ENCODE measurements at regions not wholly inside any gene's neighbourhood (a gene's known extent, or its start where the extent isn't known, plus 50 kb on each side); places are given as distances from the start of the nearest gene placed in this dataset.

DNA sequence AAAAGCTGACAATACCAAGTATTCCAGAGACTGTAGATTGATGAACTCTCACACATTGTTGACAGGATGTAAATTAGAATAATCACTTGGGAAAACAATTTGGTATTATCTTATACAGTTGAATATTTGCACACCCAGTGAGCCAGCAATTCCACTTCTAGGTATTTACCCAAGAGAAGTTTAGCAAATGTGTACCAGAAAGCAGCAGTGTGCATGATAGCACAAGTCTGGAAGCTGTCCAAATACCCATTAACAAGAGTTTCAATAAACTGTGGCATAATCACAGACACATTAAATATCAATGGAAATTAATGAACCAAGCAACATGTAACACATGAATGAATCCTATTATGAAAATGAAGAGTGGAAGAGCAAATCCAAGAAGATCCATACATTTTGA, 233.6 kb downstream of the TPBG start:
- Histone ChIP-seq H3K27me3 (ENCODE audit: control insufficient read depth in 5 of 5, insufficient read depth in 4 of 5, low read length in 5 of 5) (no peaks in the 10 kb centered on the region), H3K36me3 (ENCODE audit: control insufficient read depth in 5 of 5, insufficient read depth in 5 of 5, low read length in 5 of 5) (no peaks in the 10 kb centered on the region), H3K9me3 (ENCODE audit: control insufficient read depth in 5 of 5, low read length in 5 of 5) (no peaks in the 10 kb centered on the region), H3K27ac (ENCODE audit: low read depth, low read length) (no peak overlapping the region), H3K9ac (ENCODE audit: low read length in 5 of 5) (no peak overlapping the region), H3K4me1 (ENCODE audit: control insufficient read depth in 5 of 5, insufficient read depth in 5 of 5, low read length in 5 of 5) (no peaks in the 10 kb centered on the region), H3K4me3 (ENCODE audit: low read depth in 1 of 5, low read length in 5 of 5) (no peak overlapping the region)

DNA sequence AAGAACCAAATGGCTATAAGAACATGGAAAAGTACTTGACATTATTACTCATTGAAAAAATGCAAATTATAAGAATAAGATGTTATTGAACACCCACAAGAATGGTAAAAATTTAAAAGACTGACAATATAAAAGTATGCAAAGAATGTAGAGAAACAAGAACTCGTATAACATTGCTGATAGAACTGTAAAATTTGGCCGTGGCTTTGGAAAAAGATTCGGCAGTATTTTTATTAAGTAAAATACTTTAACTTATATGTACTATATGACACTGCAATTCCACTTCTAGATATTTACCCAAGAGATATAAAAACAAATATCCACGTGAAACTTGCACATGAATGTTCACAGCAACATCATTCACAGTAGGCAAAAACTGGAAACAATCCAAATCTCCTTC, 239.2 kb downstream of the TPBG start:
- Histone ChIP-seq H3K27ac (ENCODE audit: low read depth, low read length) (no peak overlapping the region), H3K9ac (ENCODE audit: low read length in 5 of 5) (no peak overlapping the region), H3K4me1 (ENCODE audit: control insufficient read depth in 5 of 5, insufficient read depth in 5 of 5, low read length in 5 of 5) (no peaks in the 10 kb centered on the region), H3K9me3 (ENCODE audit: control insufficient read depth in 5 of 5, low read length in 5 of 5) (no peaks in the 10 kb centered on the region), H3K4me3 (ENCODE audit: low read depth in 1 of 5, low read length in 5 of 5) (no peak overlapping the region), H3K27me3 (ENCODE audit: control insufficient read depth in 5 of 5, insufficient read depth in 4 of 5, low read length in 5 of 5) (no peaks in the 10 kb centered on the region), H3K36me3 (ENCODE audit: control insufficient read depth in 5 of 5, insufficient read depth in 5 of 5, low read length in 5 of 5) (no peaks in the 10 kb centered on the region)

DNA sequence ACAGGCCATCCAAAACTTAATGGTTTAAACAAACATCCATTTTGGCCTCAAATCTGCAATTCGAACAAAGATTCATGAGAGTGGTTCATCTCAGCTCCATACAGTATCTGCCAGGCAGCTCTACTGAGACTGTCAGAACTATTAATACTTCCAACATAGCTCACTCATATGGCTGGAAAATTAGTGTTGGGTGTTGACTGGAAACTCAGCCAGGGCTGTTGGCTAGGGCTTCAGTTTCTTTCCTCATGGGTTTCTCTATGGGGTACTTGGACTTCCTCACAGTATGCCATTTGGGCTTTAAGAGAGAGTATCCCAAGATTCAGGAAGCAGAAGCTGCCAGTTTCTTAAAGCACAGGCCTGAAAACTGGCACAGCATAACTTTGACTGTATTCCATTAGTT, 240.3 kb downstream of the TPBG start:
- H3K4me3 ChIP-seq (ENCODE audit: low read depth in 1 of 5, low read length in 5 of 5), result no peak overlapping the region
- no peaks in the 10 kb centered on the region for H3K27me3 ChIP-seq (ENCODE audit: control insufficient read depth in 5 of 5, insufficient read depth in 4 of 5, low read length in 5 of 5)
- H3K27ac ChIP-seq (ENCODE audit: low read depth, low read length), result no peak overlapping the region
- no peaks in the 10 kb centered on the region for H3K9me3 ChIP-seq (ENCODE audit: control insufficient read depth in 5 of 5, low read length in 5 of 5)
- H3K4me1 ChIP-seq (ENCODE audit: control insufficient read depth in 5 of 5, insufficient read depth in 5 of 5, low read length in 5 of 5), result no peaks in the 10 kb centered on the region
- H3K9ac ChIP-seq (ENCODE audit: low read length in 5 of 5), result no peak overlapping the region
- no peaks in the 10 kb centered on the region for H3K36me3 ChIP-seq (ENCODE audit: control insufficient read depth in 5 of 5, insufficient read depth in 5 of 5, low read length in 5 of 5)

DNA sequence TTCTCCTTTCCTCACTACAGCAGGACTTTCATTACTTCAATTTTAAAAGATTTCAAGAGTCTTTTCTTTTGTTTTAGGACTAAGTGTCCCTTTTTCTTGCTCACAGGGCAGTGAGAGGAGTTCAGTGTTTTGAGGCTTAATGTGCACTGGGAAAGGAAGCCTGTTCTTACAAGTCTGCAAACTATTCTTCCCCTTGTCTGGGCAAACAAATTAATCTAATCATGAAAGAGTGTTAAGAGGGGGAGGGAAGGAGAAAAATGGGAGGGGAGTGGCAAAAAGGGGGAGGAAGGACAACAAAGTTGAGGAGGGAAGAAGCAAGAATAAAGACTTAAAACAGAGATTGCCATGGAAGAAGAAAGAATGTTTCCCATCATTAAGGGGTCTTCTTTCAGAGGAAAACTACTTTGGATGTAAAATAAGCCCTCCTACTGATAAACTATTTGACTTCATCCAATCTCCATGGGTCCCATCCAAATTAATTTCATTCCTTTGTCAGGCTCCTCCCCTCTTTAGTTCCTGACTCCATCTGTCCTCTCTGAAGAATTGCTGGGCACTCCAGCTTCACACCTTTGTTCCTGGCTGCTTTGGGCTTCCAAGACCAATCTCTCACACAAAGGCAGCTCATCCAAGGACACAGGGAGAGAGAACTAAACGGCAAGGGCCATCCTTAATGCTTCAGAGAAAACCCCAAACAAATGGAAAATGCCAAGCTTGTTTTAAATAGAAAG, 244.5 kb downstream of the TPBG start:
- no peaks in the 10 kb centered on the region for H3K36me3 ChIP-seq (ENCODE audit: control insufficient read depth in 5 of 5, insufficient read depth in 5 of 5, low read length in 5 of 5)
- no peaks in the 10 kb centered on the region for H3K9me3 ChIP-seq (ENCODE audit: control insufficient read depth in 5 of 5, low read length in 5 of 5)
- no peak overlapping the region for H3K27ac ChIP-seq (ENCODE audit: low read depth, low read length)
- no peak overlapping the region for H3K4me3 ChIP-seq (ENCODE audit: low read depth in 1 of 5, low read length in 5 of 5)
- no peak overlapping the region for H3K9ac ChIP-seq (ENCODE audit: low read length in 5 of 5)
- H3K4me1 ChIP-seq (ENCODE audit: control insufficient read depth in 5 of 5, insufficient read depth in 5 of 5, low read length in 5 of 5), result no peaks in the 10 kb centered on the region
- no peaks in the 10 kb centered on the region for H3K27me3 ChIP-seq (ENCODE audit: control insufficient read depth in 5 of 5, insufficient read depth in 4 of 5, low read length in 5 of 5)

DNA sequence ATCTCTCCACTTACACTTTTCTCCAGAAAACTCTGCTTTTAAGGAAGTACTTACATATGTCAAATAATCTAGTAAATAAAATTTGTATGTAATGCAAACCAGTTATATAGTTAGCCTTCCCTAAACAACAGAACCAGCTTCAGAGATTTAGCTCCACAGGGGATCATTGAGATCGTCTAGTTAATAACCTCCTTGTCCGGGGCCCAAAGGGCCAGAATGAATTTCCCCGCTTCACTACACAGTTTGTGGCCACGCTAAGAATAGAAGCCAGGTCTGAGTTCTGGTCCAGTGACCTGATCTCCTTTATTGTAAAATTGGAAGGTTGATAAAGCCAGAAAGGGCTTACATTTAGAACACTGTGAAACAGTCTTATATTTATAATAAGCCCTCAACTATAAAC, 245.2 kb downstream of the TPBG start:
- Histone ChIP-seq H3K27ac (ENCODE audit: low read depth, low read length) (no peak overlapping the region), H3K4me1 (ENCODE audit: control insufficient read depth in 5 of 5, insufficient read depth in 5 of 5, low read length in 5 of 5) (no peaks in the 10 kb centered on the region), H3K27me3 (ENCODE audit: control insufficient read depth in 5 of 5, insufficient read depth in 4 of 5, low read length in 5 of 5) (no peaks in the 10 kb centered on the region)

DNA sequence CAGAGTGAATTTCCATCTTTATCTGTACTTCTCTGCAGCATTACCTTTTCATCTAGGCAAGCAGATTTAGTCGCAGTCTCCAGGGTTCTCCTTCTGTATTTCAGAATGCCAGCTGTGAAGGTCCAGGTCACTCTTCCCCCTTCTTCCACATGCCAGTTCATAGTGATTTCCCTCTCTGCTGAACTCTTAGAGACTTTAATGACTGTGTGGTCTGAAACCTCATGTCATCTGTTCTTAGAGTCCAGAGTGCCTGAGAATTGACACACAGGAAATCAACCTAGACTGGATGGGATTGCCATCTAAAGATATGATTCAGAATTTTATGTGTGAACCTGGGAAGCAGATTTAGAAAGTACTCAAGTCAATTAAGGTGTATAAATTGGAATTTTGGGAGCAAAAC, 248.1 kb downstream of the TPBG start:
- H3K27me3 ChIP-seq (ENCODE audit: control insufficient read depth in 5 of 5, insufficient read depth in 4 of 5, low read length in 5 of 5), result no peaks in the 10 kb centered on the region
- H3K4me1 ChIP-seq (ENCODE audit: control insufficient read depth in 5 of 5, insufficient read depth in 5 of 5, low read length in 5 of 5), result no peaks in the 10 kb centered on the region
- H3K4me3 ChIP-seq (ENCODE audit: low read depth in 1 of 5, low read length in 5 of 5), result no peak overlapping the region
- H3K9me3 ChIP-seq (ENCODE audit: control insufficient read depth in 5 of 5, low read length in 5 of 5), result no peaks in the 10 kb centered on the region
- H3K9ac ChIP-seq (ENCODE audit: low read length in 5 of 5), result no peak overlapping the region
- H3K36me3 ChIP-seq (ENCODE audit: control insufficient read depth in 5 of 5, insufficient read depth in 5 of 5, low read length in 5 of 5), result no peaks in the 10 kb centered on the region
- no peak overlapping the region for H3K27ac ChIP-seq (ENCODE audit: low read depth, low read length)

More for the DNA sequence above, 245.2 kb downstream of the TPBG start:
- Histone ChIP-seq H3K36me3 (ENCODE audit: control insufficient read depth in 5 of 5, insufficient read depth in 5 of 5, low read length in 5 of 5) (no peaks in the 10 kb centered on the region), H3K9ac (ENCODE audit: low read length in 5 of 5) (no peak overlapping the region), H3K4me3 (ENCODE audit: low read depth in 1 of 5, low read length in 5 of 5) (no peak overlapping the region), H3K9me3 (ENCODE audit: control insufficient read depth in 5 of 5, low read length in 5 of 5) (no peaks in the 10 kb centered on the region)

DNA sequence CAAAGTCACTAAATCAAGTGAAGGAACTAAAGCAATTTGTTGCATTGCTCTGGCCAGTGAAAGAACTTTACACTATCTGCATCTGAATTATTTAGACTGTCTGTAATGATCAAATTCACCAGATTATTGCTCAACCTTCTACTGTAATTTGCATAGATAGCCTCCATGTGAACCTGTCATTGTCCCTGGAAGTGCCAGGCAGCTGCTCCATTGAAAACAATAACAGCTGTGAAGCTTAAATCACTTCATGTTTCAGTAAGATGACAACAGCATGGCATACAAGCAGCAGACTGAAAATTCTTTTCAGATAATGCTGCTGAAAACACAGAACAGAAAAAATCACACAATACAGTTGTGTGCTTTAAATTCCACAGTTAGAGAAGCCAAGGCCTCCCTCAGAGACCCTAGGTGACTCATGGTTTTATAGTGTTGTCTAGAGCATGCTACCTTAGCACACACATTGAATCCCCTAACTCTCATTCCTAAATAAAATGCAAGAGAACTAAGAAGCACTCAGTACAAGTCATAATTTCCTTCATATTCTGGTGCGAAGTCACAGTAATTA, 248.9 kb downstream of the TPBG start:
- no peak overlapping the region for H3K4me3 ChIP-seq (ENCODE audit: low read depth in 1 of 5, low read length in 5 of 5)
- no peak overlapping the region for H3K9ac ChIP-seq (ENCODE audit: low read length in 5 of 5)

DNA sequence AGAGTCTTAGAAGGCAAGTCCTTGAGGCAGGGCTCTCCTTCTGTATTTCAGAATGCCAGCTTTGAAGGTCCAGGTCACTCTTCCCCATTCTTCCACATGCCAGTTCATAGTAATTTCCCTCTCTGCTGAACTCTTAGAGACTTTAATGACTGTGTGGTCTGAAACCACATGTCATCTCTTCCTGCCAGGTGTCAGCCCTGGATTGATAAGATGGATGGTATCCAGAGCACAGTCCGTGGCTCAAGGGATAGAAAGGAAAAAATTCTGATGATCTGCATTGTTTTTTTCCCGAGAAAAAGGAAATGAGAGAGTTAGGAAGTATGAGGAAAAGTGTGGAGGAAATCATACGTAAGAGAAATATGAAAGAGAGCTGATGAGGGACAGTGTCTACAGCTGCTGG, 250.9 kb downstream of the TPBG start:
- no peak overlapping the region for H3K9ac ChIP-seq (ENCODE audit: low read length in 5 of 5)

More for the DNA sequence above, 248.9 kb downstream of the TPBG start:
- Histone ChIP-seq H3K4me1 (ENCODE audit: control insufficient read depth in 5 of 5, insufficient read depth in 5 of 5, low read length in 5 of 5) (no peaks in the 10 kb centered on the region), H3K27me3 (ENCODE audit: control insufficient read depth in 5 of 5, insufficient read depth in 4 of 5, low read length in 5 of 5) (no peaks in the 10 kb centered on the region), H3K27ac (ENCODE audit: low read depth, low read length) (no peak overlapping the region), H3K36me3 (ENCODE audit: control insufficient read depth in 5 of 5, insufficient read depth in 5 of 5, low read length in 5 of 5) (no peaks in the 10 kb centered on the region), H3K9me3 (ENCODE audit: control insufficient read depth in 5 of 5, low read length in 5 of 5) (no peaks in the 10 kb centered on the region)

DNA sequence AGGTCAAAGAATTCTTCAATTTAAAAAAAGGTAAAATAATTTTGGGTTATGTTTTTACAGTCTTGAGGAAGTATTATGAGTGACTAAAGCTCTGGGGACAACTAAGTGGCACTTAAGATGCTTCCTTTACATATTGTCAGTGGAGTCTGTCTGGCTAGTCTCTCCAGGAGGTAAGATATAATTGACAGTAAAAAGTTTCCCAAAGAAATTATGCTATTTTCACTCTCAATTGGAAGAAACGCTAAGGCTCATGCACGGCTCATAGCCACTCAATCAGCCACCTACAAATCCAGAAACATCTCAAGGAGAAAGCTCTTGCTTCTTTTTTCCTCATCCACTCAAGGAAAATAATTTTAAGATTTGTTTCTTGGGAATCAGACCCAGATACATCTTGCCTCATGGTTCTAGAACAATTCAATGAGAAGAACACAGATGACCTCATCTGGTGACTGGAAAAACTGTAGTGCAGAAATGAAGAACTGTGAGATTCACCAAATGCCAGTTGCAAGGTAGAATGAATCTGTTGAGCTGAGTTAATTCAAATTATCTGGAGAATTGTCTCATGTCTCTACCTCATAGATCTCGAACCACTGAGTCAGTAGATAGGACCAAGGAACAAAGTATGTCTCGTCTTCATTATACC, 252.9 kb downstream of the TPBG start:
- Histone ChIP-seq H3K27ac (ENCODE audit: low read depth, low read length) (no peak overlapping the region), H3K4me1 (ENCODE audit: control insufficient read depth in 5 of 5, insufficient read depth in 5 of 5, low read length in 5 of 5) (no peaks in the 10 kb centered on the region), H3K36me3 (ENCODE audit: control insufficient read depth in 5 of 5, insufficient read depth in 5 of 5, low read length in 5 of 5) (no peaks in the 10 kb centered on the region), H3K4me3 (ENCODE audit: low read depth in 1 of 5, low read length in 5 of 5) (no peak overlapping the region), H3K9ac (ENCODE audit: low read length in 5 of 5) (no peak overlapping the region), H3K9me3 (ENCODE audit: control insufficient read depth in 5 of 5, low read length in 5 of 5) (no peaks in the 10 kb centered on the region), H3K27me3 (ENCODE audit: control insufficient read depth in 5 of 5, insufficient read depth in 4 of 5, low read length in 5 of 5) (no peaks in the 10 kb centered on the region)

More for the DNA sequence above, 250.9 kb downstream of the TPBG start:
- no peaks in the 10 kb centered on the region for H3K27me3 ChIP-seq (ENCODE audit: control insufficient read depth in 5 of 5, insufficient read depth in 4 of 5, low read length in 5 of 5)
- no peaks in the 10 kb centered on the region for H3K36me3 ChIP-seq (ENCODE audit: control insufficient read depth in 5 of 5, insufficient read depth in 5 of 5, low read length in 5 of 5)
- no peaks in the 10 kb centered on the region for H3K9me3 ChIP-seq (ENCODE audit: control insufficient read depth in 5 of 5, low read length in 5 of 5)
- no peak overlapping the region for H3K4me3 ChIP-seq (ENCODE audit: low read depth in 1 of 5, low read length in 5 of 5)
- H3K27ac ChIP-seq (ENCODE audit: low read depth, low read length), result no peak overlapping the region
- H3K4me1 ChIP-seq (ENCODE audit: control insufficient read depth in 5 of 5, insufficient read depth in 5 of 5, low read length in 5 of 5), result no peaks in the 10 kb centered on the region

DNA sequence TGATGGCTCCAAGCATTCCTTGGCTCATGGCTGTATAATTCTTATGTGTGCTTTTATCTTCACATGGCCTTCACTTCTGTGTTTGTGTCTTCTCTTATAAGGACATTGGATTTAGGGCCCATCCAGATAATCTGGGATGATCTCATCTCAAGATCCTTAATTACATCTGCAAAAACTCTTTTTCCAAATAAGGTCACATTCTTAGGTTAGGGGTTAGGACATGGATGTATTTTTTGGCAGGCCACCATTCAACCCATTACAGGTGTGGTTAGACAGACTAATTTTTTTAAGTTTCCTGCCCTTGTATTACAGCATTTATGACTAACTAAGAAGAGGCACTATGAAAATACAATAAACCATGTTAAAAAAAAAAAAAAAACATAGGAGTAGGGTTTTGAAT, 254.0 kb downstream of the TPBG start:
- Histone ChIP-seq H3K27me3 (ENCODE audit: control insufficient read depth in 5 of 5, insufficient read depth in 4 of 5, low read length in 5 of 5) (no peaks in the 10 kb centered on the region), H3K4me1 (ENCODE audit: control insufficient read depth in 5 of 5, insufficient read depth in 5 of 5, low read length in 5 of 5) (no peaks in the 10 kb centered on the region), H3K4me3 (ENCODE audit: low read depth in 1 of 5, low read length in 5 of 5) (no peak overlapping the region), H3K9ac (ENCODE audit: low read length in 5 of 5) (no peak overlapping the region), H3K9me3 (ENCODE audit: control insufficient read depth in 5 of 5, low read length in 5 of 5) (peaks cover 0 to under 1% (median 0%) of the 10 kb centered on the region in 5 donors), H3K27ac (ENCODE audit: low read depth, low read length) (no peak overlapping the region), H3K36me3 (ENCODE audit: control insufficient read depth in 5 of 5, insufficient read depth in 5 of 5, low read length in 5 of 5) (no peaks in the 10 kb centered on the region)

Data from subcutaneous abdominal adipose tissue (tissue), 5 donors.